ENCODE measurements at regions not wholly inside any gene's neighbourhood (a gene's known extent, or its start where the extent isn't known, plus 50 kb on each side); places are given as distances from the start of the nearest gene placed in this dataset.

DNA sequence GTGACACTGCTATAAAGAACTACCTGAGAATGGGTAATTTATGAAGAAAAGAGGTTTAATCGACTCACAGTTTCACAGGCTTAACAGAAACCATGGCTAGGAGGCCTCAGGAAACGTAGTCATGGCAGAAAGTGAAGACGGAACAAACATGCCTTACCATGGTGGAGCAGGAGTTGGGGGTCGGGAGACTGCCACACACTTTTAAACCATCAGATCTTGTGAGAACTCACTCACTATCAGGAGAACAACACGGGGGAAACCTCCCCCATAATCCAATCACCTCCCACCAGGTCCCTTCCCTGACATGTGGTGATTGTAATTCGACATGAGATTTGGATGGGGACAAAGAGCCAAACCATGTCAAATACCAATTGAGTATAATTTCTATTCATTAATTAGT is 2392.6 kb upstream of the C9orf72 start (continued):
- no peak for TF ChIP-seq CTBP2 (IDR thresholded peaks at IDR 0.05; ENCODE audit: borderline replicate concordance, insufficient read depth, insufficient read length, low read length)
- TF ChIP-seq SP2 (IDR thresholded peaks at IDR 0.05; ENCODE audit: low read length), result no peak
- TF ChIP-seq BRCA1 (IDR thresholded peaks at IDR 0.05; ENCODE audit: low read depth, low read length), result no peak
- no peak for TF ChIP-seq POLR2AphosphoS5 (IDR thresholded peaks at IDR 0.05; ENCODE audit: low read depth, low read length)
- no peak for TF ChIP-seq RBBP5 (IDR thresholded peaks at IDR 0.05; ENCODE audit: borderline replicate concordance, low read depth, low read length)
- no peak for TF ChIP-seq ZNF274 (IDR thresholded peaks at IDR 0.05; ENCODE audit: borderline replicate concordance, extremely low read depth, low read length)
